Fibroblast of lung (primary cell): ENCODE measurements at regions not wholly inside any gene's neighbourhood (a gene's known extent, or its start where the extent isn't known, plus 50 kb on each side); places are given as distances from the start of the nearest gene placed in this dataset.

Experiments used
- CTCF ChIP-seq, 2 donors: IDR thresholded peaks in 1 of 2; conservative IDR thresholded peaks in 1 of 2; 1 replicate in 1 of 2; 2 replicates in 1 of 2; pipeline ENCODE4 v1.5.1; 2011 to 2012; ENCODE audit warnings: low read length in 2 of 2, control low read depth in 1 of 2, inconsistent platforms in 1 of 2, low read depth in 1 of 2, mild to moderate bottlenecking in 1 of 2
- EZH2 ChIP-seq: IDR thresholded peaks from 2 replicates; pipeline ENCODE4 v1.5.1; 2012; ENCODE audit warnings: low read length, control low read depth, mild to moderate bottlenecking; ENCODE audit errors: missing control alignments

- no peak for TF ChIP-seq CTCF (conservative IDR thresholded peaks at IDR 0.05 in 1 of 2, IDR thresholded peaks at IDR 0.05 in 1 of 2; ENCODE audit: low read depth in 1 of 2, low read length in 2 of 2)
- TF ChIP-seq EZH2 = no peak
These were observed 251.1 kb upstream of the PIK3C3 start for GRCh38 chr18:41703744-41704530.
